GM04504 (cell line): ENCODE measurements at regions not wholly inside any gene's neighbourhood (a gene's known extent, or its start where the extent isn't known, plus 50 kb on each side); places are given as distances from the start of the nearest gene placed in this dataset.
A peak's percentile ranks its signal among the peaks of the same experiment; 100 is the strongest.
"Not testable (repeated sequence)": the region's sequence is repeated elsewhere in the genome, so short reads cannot be mapped to it uniquely, and the experiment has no call there.

Source experiments
- DNase-seq: peaks from one replicate; pipeline ENCODE4 v3.0.0-alpha.2; 2012; ENCODE audit warnings: low read depth

DNA sequence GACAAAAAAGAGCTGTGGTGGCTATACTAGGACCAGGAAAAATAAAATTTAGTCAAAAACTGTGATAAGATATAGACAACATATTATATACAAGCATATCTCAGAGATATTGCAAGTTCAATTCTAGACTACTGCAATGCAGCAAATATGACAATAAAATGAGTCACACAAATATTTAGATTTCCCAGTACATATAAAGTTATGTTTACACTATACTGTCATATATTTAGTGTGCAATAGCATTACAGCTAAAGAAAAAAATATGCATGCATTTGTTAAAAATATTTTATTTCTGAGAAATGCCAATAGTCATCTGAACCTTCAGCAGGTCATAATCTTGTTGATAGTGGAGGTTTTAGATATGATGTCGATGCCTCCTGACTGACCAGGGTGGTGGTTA, 72.1 kb downstream of the AKR1C4 start:
- no peak for DNase-seq

DNA sequence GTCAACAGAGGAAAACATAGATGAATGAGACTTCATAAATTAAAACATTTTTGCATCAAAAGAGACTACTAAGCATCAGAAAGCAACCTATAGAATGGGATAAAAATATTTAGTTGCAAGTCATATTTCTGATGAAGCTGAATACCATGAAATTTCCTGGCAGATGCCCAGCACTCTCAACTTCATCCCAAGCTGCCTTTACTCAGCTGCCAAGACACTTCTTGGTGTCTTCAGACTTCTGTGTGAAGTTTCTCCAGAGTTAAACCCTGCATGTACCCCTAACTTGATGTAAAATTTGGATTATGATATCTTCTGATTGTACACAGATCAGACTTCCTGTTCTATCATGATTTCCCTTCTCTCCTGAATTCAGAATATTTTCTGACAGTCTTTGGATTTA, 73.2 kb downstream of the AKR1C4 start:
- no peak for DNase-seq

DNA sequence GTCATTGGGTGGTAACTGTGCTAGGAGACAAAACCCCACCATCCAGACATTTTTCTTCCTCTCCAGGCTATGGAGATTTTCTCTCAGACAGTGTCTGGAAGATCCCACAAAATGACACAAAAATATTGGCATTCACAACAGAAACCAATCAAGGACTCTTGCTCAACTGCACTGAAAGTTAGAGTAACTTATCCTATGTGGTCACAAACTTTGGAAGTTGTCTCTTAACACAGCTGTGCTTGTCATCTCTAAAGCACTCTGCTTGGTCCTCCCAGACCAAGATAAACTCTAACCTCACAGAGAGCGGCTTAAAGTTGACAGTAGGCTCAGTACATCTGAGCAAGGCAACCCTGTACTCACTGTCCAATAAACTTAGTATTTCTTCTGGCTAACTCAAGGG, 74.9 kb downstream of the AKR1C4 start:
- no peak for DNase-seq

DNA sequence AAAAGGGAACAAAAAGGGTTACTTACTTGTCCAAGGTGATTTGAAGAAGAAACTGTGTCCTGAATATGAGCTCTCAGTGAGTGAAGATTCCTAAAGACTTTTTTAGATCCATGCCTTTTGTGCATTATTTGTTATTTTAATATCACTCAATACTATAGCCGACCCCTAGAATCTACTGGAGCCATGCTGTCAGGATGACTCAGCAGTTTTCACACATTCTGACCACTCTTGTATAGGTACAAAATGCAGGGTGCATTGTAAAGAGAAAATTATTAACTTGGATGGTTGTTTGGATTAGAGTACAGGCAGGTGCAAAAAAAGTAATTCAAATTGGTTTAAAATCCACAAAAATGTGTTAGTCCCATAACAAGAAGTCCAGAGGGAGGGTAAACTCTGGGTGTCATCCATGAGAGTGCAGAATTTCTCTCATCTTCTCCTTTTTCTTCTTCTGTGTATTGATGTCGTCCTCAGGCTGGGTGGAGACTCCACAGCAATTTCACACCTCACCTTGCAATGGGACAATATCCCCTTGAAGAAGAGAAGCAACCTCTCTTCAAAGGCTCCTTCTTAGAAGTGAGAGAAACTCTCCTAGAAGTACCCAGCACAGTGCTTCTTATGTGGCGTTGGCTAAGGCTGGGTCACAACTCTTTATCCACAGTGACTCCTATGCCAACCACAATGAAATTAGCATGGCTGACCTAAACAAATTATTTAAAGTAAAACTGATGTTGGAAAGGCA, 75.6 kb downstream of the AKR1C4 start:
- DNase-seq = no peak

DNA sequence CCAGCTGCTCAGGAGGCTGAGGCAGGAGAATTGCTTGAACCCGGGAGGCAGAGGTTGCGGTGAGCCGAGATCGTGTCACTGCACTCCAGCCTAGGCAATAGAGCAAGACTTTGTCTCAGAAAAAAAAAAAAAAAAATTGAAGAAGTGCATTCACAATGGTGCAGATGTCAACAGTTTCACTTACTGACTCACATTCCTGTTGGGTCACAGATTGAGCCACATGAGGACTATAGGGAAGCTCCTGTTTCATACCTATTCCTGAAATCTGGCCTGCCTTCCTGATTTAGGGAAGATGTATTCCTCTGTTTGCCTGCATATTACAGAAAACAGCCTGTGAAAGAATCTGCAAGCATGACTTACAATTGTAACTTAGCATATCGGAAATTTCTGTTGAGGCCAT, 78.2 kb downstream of the AKR1C4 start:
- DNase-seq = no peak

DNA sequence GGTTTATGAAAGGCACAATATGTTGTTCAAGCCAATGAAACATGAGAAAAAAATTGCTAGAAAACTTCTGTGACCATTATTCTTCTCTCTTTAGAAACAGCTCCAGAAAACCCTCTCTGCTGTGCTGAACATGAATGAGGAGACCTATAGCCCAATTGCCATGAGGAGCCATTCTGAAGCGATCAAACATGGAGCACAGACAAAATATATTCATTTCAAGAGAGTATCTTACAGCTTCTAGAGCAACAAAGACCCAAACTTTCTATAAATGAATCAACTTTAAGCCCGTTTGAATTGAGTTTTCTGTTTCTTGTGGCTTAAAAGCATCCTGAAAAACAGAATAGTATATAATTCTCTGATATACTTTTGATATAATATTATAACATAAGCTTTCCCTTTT, 83.4 kb upstream of the UCN3 start:
- DNase-seq = no peak

DNA sequence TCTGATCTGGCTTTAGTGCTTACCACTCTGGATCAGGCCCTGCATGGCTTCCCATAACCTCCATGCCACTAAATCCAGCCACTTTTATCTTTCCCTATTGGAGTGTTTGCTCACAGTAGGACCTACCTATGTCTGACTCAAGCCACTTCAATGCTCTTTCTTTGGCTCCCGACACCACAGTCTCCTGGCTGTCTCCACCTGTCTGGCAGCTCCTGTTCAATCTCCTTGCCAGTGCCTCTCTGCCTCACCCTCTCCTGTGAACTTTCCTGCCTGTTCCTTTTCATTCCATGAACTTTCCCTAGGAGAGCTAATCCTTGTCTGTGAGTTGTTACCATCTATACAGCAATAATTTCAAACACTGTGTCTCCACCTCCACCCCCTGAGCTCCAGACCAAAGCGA, 82.6 kb upstream of the UCN3 start:
- no peak for DNase-seq

DNA sequence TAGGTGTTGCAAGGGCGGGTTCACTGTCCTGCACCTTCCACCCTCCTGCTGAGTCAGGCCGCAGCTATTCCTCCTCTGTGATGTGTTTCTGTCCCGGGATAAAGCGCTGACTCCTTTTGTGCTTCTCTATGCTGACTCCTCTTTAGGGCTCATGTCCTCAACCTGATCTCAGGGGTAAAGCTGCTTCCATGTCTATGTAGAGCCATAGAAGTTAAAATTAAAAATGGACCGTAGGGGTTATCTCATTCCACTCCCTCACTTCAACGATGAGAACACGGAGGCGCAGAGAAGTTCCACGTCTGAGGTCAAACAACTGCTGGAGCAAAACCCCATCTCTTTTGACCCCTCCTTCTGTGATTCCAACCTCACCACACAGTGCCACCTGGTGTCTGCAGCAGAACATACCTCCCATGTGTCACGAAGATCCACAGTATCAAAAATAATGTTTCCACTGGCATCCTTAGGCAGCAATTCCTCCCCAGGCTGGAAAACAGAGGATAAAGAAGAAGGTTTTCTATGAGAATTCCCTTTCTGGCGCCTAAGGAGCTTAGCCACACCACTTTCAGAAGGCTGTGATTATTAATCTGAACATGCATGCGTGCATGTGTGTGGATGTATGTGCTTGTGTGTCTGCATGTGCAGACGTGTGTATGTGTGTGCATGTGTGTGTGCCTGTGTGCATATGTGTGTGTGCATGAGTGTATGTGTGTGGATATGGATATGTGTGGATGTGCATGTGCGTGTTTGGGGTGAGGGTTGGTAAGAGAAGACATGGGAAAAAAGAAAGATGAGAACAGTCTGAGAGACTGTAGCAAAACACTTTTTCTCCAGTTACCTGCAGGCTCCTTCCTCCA, 81.2 kb upstream of the UCN3 start:
- DNase-seq = no peak

DNA sequence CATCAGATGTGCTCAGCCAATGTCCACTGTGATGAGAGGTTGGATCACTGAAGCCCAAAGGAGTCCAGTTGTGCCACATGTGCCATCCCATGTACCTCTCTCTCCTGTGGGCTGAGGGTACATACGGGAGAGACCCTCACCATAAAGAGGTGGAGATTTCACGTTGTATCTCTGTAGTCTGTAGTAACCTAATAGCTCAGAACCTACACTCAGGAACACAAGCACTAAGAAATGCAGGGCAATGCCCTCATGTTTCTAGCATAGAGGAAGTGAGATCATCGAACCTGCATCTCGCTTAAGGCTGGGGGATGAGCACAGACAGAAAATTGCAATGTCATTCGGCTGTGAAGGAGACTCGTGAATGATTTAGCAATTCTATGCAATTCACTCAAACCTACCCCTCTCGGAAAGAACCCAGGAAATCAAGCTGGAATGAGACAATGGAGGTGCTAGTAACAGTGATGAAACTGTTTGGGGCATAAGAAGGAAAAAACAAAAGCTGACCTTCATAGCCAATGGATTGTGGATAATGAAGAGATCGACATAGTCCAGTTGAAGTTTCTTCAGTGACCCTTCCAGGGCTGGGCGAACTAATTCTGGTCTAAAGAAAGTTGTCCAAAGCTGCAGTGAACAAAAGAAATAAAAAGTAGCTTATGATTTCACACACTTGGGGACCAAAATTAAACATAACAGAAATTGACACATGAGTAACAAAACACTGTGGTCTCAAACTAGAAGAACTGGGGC, 80.3 kb upstream of the UCN3 start:
- DNase-seq = peak; percentile 60

DNA sequence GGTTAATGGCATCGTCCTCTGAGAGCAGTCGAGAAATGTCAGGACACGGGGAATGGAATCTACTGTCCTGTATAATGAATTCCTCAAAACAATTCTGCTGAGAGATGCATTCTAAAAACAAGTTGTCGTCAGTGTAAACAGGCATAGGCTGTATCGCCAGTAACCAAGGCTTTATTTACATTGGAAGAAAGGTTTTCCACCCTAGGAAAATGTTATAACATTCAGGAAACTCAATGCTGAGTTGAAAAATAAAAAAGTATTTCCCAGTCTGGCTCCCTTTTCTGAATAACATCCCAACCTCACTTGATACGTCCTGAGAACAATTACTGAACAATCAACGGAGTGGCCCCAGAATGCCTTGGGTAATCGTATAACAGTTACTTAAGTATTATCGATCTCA, 79.6 kb upstream of the UCN3 start:
- DNase-seq = no peak

DNA sequence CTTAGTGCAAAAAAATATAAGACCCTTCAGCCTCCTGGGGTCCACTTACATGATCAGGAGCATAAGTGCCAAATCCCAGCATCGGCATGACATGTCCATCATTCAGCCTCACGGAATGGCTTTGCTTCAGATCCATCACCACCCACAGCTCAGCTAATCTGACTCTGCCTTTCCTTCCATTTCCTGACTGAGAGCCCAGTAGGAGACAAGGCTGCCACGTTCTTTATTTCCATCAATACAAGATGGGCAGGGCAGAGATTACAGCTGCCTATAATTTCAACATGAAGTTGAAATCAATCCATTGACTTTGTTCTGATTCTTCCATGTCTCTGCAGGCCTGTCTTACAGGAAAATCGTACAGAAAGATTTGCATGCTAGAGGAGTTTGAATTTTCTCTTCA, 76.4 kb upstream of the UCN3 start:
- DNase-seq = no peak

DNA sequence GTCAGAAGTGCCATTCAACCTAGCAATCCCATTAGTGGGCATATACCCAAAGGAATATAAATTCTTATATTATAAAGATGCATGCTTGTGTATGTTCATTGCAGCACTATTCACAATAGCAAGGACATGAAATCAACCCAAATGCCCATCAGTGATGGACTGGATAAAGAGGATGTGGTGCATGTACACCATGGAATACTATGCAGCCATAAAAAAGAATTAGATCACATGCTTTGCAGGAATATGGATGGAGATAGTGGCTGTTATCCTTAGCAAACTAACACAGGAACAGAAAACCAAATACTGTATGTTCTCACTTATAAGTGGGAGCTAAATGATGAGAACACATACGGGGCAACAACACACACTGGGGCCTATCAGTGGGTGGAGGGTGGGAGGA, 75.5 kb upstream of the UCN3 start:
- not testable (repeated sequence) for DNase-seq

DNA sequence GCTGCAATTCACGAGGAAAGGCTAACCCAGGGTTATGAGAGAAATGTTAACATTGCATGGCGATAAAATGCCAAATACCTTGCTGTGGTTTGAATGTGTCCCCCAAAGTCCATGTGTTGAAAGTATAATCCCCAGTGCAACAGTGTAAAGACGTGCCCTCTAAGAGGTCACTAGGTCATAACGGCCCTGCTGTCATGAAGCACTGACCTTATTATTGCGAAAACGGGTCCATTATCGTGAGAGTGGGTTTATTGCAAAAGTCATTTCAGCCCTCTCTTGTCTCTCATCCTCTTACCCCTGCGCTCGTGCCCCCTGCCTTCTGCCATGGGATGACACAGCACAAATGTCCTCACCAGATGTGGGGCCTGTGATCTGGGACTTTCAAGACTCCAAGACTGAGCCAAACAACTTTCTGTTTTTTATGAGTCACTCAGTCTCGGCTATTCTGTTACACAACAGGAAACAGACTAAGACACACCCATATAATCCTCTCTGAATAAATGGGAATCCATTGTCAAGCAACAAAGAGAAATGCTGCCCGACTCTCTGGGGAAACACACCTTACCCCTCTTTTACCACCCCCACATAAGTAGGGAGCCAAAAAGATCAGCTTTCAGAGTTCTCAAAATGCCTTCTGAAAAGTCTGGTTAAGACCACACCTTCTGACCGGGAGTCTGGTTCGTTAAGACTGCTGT, 73.1 kb upstream of the UCN3 start:
- DNase-seq = peak; percentile 93

DNA sequence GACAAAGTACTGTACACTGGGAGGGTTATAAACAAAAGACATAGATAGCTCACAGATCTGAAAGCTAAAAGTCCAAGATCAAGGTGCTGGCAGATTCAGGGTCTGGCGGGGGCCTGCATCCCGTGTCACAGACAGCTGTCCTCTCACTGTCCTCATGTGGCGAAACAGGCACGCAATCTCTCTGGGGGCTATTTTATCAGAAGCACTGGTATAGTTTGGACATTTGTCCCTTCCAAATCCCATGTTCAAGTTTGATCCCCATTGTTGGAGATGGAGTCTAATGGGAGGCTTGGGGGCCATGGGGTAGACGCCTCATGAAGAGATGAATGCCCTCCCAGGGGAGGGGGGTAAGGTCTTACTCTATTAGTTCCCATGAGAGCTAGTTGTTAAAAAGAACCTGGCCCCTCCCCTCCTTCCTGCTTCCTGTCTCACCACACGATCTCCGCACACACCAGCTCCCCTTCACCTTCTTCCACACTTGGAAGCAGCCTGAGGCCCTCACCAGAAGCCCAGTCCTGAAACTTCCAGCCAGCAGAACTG, 72.5 kb upstream of the UCN3 start:
- DNase-seq = no peak

DNA sequence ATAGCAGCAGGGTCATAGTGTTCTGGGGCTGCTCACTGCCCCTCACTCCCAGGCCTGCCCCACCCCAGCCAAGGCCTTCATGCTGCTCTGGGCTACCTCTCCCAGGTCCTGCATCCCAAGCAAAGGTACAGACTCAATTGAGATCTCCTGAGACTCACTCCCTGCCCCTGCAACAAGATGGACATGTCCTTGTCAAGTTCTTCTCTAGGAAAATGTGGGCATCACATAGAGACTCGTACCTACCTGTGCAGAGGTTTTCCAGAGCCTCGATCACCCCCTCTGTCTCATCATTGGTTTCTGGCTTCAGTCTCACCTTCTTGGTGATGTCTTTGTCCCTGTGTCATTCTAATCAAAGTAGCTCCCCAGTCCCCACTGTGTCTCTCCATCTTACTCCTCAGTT, 71.8 kb upstream of the UCN3 start:
- not testable (repeated sequence) for DNase-seq

DNA sequence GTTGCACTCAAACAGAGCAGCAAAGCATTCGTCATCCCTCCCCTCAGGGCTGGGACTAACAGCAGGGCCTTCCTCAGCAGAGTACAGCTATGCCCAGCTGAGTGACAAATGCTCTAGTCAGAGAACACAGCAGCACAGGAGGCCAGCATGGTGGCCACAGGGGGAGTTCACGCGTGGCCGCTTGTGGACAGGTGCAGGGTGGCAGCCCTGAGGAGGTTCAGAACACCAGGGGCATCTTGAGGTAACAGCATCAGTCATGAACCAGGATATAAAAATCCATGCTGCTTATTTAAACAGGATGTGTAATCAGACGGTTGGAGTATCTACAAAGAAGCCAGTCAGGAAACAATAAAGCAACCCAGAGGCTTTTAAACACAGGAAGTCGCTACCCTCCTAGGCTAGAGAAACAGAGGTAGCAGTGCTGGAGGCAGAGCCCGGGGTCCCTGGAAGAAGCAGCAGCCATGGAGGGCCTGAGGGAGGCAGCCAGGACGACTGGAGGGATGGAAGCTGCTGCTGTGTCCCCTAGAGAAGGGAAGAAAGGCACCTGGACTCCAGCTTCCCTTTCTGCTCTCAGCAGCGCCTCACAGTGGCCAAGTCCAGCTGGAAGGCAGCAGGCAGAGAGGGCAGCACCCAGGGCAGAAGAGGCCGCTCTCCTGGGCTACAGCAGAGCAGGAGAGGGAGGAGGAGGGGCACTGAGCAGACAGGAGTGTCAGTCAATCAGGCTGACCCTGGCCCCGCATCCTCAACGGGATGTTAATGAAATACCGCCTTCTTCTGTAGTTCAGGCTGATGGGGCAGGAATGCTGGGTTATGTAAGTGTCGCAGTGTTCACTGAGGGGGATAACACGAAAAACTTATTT, 70.8 kb upstream of the UCN3 start:
- DNase-seq = no peak

DNA sequence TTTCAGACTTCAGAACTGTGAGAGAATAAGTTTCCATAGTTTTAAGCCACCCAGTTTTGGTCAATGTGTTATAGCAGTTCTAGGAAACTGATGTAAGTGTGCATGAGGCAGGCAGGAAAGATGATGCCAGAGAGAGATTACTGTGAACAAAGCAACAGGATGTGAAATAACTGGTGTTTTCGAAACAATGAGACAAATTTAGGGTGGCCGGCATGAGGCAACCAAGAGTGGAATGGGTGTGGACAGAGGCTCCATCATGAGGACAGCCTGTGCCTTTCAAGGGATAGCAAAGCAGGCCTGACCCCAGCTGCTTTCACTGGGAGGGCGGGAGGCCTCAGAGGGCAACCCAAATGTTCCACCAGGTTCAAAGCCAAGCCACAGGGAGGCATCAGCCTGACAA, 67.3 kb upstream of the UCN3 start:
- no peak for DNase-seq

DNA sequence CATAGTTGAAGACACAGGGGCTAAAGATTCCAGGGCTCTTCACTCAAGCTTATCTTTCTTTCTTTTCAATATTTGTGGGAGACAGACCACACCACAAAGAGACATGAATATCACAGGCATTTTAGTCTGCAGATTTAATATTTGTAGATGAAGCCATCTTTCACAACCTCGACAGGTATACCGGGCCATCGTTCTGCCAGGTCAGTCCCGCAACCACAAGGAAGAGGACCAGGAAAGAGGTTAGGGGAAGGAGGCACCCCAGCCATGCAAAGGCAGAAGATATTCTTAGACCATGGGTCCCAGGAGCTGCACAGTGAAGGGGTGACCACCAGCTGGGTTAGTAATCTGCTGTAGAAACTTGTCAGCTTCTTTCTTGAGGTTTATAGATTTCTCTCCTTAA, 66.8 kb upstream of the UCN3 start:
- DNase-seq = no peak

DNA sequence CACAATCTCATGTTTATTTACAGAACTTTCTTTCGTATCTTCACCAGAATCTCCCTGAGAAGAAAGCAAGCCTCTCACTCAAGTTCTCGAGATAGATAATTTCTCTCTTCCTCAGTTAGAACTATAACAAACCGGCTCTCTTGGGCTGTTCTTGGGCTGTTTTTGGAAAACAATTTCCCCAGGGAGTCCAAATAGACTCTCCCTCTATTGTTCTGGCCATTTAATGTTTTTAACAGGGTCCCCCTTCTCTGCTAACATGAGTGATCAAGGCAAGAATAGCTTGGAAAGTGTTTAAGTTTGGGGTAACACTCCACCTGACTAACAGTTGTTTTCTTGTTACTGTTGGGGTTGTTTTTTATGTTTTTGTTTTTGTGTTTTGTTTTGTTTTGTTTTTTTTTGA, 64.8 kb upstream of the UCN3 start:
- DNase-seq = no peak

DNA sequence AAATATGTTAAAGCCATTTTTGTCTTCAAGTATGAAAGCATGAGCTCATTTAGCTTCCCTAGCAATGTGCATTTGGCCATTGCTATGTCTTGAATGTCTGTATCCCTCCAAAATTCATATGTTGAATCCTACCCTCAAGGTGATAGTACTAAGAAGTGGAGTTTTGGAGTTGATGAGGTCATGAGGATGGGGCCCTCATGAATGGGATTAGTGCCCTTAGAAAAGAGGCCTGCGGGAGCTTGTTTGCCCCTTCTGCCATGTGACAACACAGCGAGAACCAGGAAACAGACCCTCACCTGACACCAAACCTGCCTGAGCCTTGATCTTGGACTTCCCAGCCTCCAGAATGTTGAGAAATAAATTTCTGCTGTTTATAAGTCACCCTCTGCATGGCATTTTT, 61.3 kb upstream of the UCN3 start:
- no peak for DNase-seq

DNA sequence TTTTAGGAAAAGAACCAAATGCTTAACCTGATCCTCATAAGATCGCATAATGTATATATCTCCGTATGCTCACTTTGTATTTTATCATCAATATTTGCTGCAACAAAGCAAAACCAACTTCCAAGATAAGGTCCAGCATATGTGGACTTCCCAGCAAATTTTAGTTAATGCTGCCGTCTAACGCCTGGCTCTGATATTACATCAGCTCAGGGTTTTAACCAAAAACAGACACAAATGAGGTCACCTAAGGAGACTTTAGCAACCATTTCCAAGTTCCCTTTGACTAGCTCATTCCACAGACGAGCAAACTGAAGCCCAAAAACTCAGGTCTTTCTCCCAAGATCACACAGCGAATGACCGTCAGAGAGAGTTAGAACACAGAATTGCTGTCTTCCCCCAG, 59.4 kb upstream of the UCN3 start:
- DNase-seq = peak; percentile 63
